Muscle of leg (tissue), 3 donors: ENCODE measurements at regions not wholly inside any gene's neighbourhood (a gene's known extent, or its start where the extent isn't known, plus 50 kb on each side); places are given as distances from the start of the nearest gene placed in this dataset.

Experiments used
- DNase-seq: peaks from one replicate; pipeline ENCODE4 v3.0.0; 2013
- H3K27ac ChIP-seq: one replicate; pipeline ENCODE4 v1.5.1; 2013; ENCODE audit warnings: mild to moderate bottlenecking, low read length, control low read depth
- H3K27me3 ChIP-seq: one replicate; pipeline ENCODE4 v1.6.1; 2013; ENCODE audit warnings: low read length; ENCODE audit not compliant: control insufficient read depth, insufficient read depth
- H3K36me3 ChIP-seq: one replicate; pipeline ENCODE4 v1.6.1; 2013; ENCODE audit warnings: low read length; ENCODE audit not compliant: control insufficient read depth, insufficient read depth
- H3K4me1 ChIP-seq: one replicate; pipeline ENCODE4 v1.6.1; 2013; ENCODE audit warnings: low read length; ENCODE audit not compliant: control insufficient read depth, insufficient read depth
- H3K4me3 ChIP-seq: one replicate; pipeline ENCODE4 v1.5.1; 2013; ENCODE audit warnings: low read length, control low read depth
- H3K9me3 ChIP-seq: replicated peaks from 2 replicates; pipeline ENCODE4 v1.6.1; 2013; ENCODE audit warnings: low read depth, low read length; ENCODE audit not compliant: control insufficient read depth
- WGBS: methylation state at CpG from one replicate; pipeline ENCODE4 v1.1.5; 2013; ENCODE audit warnings: missing lambda C conversion rate; ENCODE audit not compliant: insufficient coverage; 5-methylcytosine and 5-hydroxymethylcytosine counted together

- Histone ChIP-seq H3K4me3 (no peak overlapping the region), H3K9me3 (no peaks in the 10 kb centered on the region), H3K4me1 (no peaks in the 10 kb centered on the region), H3K27ac (no peak overlapping the region), H3K36me3 (no peaks in the 10 kb centered on the region), H3K27me3 (no peaks in the 10 kb centered on the region)
- WGBS: no CpG with 5 or more reads among the region's 1 CpG
- DNase-seq: no peak
Measured at GRCh38 chr3:79937567-79937966, 169.8 kb upstream of the ROBO1 start.

- H3K4me1 ChIP-seq: no peaks in the 10 kb centered on the region
- H3K9me3 ChIP-seq: no peaks in the 10 kb centered on the region
- 72% methylated on average over 7 of the region's 8 CpGs for WGBS
- no peaks in the 10 kb centered on the region for H3K36me3 ChIP-seq
- H3K27ac ChIP-seq: no peak overlapping the region
- no peaks in the 10 kb centered on the region for H3K27me3 ChIP-seq
- no peak for DNase-seq
- H3K4me3 ChIP-seq: no peak overlapping the region
Measured at GRCh38 chr3:79930196-79930595, 162.4 kb upstream of the ROBO1 start.

- no peak overlapping the region for H3K27ac ChIP-seq
- no peaks in the 10 kb centered on the region for H3K27me3 ChIP-seq
- no peak for DNase-seq
- no peaks in the 10 kb centered on the region for H3K36me3 ChIP-seq
- WGBS: 86% methylated on average over 3 of the region's 4 CpGs
- H3K4me3 ChIP-seq: no peak overlapping the region
- no peaks in the 10 kb centered on the region for H3K4me1 ChIP-seq
- H3K9me3 ChIP-seq: no peaks in the 10 kb centered on the region
Measured at GRCh38 chr3:79928687-79929408, 161.1 kb upstream of the ROBO1 start.

- DNase-seq: no peak
- WGBS: no CpG with 5 or more reads among the region's 3 CpGs
Measured at GRCh38 chr3:79926522-79926921, 158.7 kb upstream of the ROBO1 start.

GRCh38 chr3:79922633-79923032 is 154.8 kb upstream of the ROBO1 start:
- no peak overlapping the region for H3K27ac ChIP-seq
- H3K9me3 ChIP-seq: no peaks in the 10 kb centered on the region
- no peaks in the 10 kb centered on the region for H3K4me1 ChIP-seq
- H3K36me3 ChIP-seq: no peaks in the 10 kb centered on the region
- no peaks in the 10 kb centered on the region for H3K27me3 ChIP-seq
- H3K4me3 ChIP-seq: no peak overlapping the region
- no peak for DNase-seq

More at GRCh38 chr3:79926522-79926921, 158.7 kb upstream of the ROBO1 start:
- no peaks in the 10 kb centered on the region for H3K4me1 ChIP-seq
- no peak overlapping the region for H3K4me3 ChIP-seq
- H3K9me3 ChIP-seq: no peaks in the 10 kb centered on the region
- no peaks in the 10 kb centered on the region for H3K27me3 ChIP-seq
- H3K36me3 ChIP-seq: no peaks in the 10 kb centered on the region
- H3K27ac ChIP-seq: no peak overlapping the region

GRCh38 chr3:79917561-79917960 is 149.8 kb upstream of the ROBO1 start:
- Histone ChIP-seq H3K9me3 (no peaks in the 10 kb centered on the region), H3K4me1 (no peaks in the 10 kb centered on the region), H3K27ac (no peak overlapping the region), H3K4me3 (no peak overlapping the region), H3K27me3 (no peaks in the 10 kb centered on the region), H3K36me3 (no peaks in the 10 kb centered on the region)
- no peak for DNase-seq
- 5% methylated on average over 2 of the region's 2 CpGs for WGBS

GRCh38 chr3:79910337-79910736 is 142.5 kb upstream of the ROBO1 start:
- no peaks in the 10 kb centered on the region for H3K9me3 ChIP-seq
- no peaks in the 10 kb centered on the region for H3K36me3 ChIP-seq
- DNase-seq: no peak
- H3K27ac ChIP-seq: no peak overlapping the region
- no peaks in the 10 kb centered on the region for H3K27me3 ChIP-seq
- WGBS: no CpG with 5 or more reads among the region's 2 CpGs
- H3K4me1 ChIP-seq: no peaks in the 10 kb centered on the region
- no peak overlapping the region for H3K4me3 ChIP-seq

GRCh38 chr3:79906106-79906505 is 138.3 kb upstream of the ROBO1 start:
- no peak for DNase-seq
- Histone ChIP-seq H3K4me1 (no peaks in the 10 kb centered on the region), H3K36me3 (no peaks in the 10 kb centered on the region), H3K4me3 (no peak overlapping the region), H3K9me3 (no peaks in the 10 kb centered on the region), H3K27me3 (no peaks in the 10 kb centered on the region), H3K27ac (no peak overlapping the region)
- WGBS: no CpG with 5 or more reads among the region's 4 CpGs

- no peak overlapping the region for H3K4me3 ChIP-seq
- WGBS: no CpG with 5 or more reads among the region's 3 CpGs
- no peaks in the 10 kb centered on the region for H3K27me3 ChIP-seq
- no peaks in the 10 kb centered on the region for H3K4me1 ChIP-seq
- H3K9me3 ChIP-seq: no peaks in the 10 kb centered on the region
- no peak for DNase-seq
- no peaks in the 10 kb centered on the region for H3K36me3 ChIP-seq
- H3K27ac ChIP-seq: no peak overlapping the region
Measured at GRCh38 chr3:79902151-79902550, 134.4 kb upstream of the ROBO1 start.

GRCh38 chr3:79898907-79899306 is 131.1 kb upstream of the ROBO1 start:
- Histone ChIP-seq H3K4me3 (no peak overlapping the region), H3K4me1 (no peaks in the 10 kb centered on the region), H3K9me3 (no peaks in the 10 kb centered on the region), H3K27me3 (no peaks in the 10 kb centered on the region), H3K36me3 (no peaks in the 10 kb centered on the region), H3K27ac (no peak overlapping the region)
- WGBS: 60% methylated on average over 1 of the region's 4 CpGs
- no peak for DNase-seq

- no peak for DNase-seq
- Histone ChIP-seq H3K36me3 (no peaks in the 10 kb centered on the region), H3K27ac (no peak overlapping the region), H3K27me3 (no peaks in the 10 kb centered on the region), H3K4me3 (no peak overlapping the region), H3K4me1 (no peaks in the 10 kb centered on the region), H3K9me3 (no peaks in the 10 kb centered on the region)
- WGBS: no CpG with 5 or more reads among the region's 1 CpG
Measured at GRCh38 chr3:79896086-79896485, 128.3 kb upstream of the ROBO1 start.
